Stimulated activated CD4-positive, alpha-beta T cell treated with anti-CD3 and anti-CD28 coated beads, Interleukin-15, amount 100 ng/mL, for 24 hours (primary cell): ENCODE measurements at regions not wholly inside any gene's neighbourhood (a gene's known extent, or its start where the extent isn't known, plus 50 kb on each side); places are given as distances from the start of the nearest gene placed in this dataset.
"Not testable (repeated sequence)": the region's sequence is repeated elsewhere in the genome, so short reads cannot be mapped to it uniquely, and the experiment has no call there.

Source experiments
- DNase-seq: peaks from one replicate; pipeline ENCODE4 v3.0.0-alpha.2; 2020

DNA sequence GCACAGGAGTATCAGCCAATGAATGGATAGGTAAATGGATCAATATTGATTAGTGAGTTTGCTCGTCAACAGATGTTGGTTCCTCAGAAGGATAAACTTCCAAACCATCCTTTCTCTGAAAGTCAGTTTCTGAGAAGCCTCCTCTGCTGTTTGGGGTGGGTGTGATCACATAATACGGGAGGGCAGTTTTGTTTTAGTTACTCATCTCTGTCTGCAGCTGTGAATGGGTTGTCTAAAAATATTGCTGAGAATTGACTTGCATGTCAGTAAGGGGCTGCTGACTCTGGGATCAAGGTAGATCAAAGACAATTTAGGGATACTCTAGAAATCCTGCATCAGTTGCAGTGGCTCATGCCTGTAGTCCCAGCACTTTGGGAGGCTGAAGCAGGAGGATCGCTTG lies 390.8 kb upstream of the AMELY start:
- no peak for DNase-seq

DNA sequence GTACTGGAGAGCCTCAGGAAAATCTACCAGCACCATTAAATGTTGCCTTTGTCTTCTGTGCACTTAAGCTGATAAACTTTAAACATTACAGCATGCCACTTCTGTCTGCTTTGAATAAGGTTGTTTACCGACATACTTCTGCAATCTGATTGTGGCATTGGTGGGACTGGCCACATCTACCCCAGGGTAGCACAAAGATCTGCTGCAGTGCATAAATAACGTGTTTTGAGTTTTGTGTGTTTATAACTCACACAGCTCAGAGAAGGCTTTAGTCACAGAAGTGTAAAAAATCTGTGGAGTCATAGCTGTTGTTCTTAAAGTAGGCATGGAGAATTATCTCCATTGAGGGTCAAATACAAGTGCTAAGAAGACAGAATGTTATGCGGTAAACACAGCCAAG lies 388.4 kb upstream of the AMELY start:
- DNase-seq, result no peak

DNA sequence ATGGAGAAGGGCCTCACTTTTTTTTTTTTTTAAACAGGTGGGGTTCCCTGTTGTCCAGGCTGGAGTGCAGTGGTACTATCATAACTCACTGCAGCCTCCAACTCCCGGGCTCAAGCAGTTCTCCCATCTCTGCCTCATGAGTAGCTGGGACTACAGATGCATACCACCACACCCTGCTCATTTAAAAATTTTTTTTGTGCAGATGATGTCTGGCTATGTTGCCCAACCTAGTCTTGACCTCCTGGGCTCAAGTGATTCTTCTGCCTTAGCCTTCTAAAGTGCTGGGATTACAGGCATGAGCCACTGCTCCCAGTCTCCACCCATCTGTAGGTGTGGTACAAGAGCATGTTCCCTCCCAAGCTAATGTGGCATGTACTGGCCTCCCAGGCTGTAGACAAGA lies 380.6 kb upstream of the AMELY start:
- no peak for DNase-seq

DNA sequence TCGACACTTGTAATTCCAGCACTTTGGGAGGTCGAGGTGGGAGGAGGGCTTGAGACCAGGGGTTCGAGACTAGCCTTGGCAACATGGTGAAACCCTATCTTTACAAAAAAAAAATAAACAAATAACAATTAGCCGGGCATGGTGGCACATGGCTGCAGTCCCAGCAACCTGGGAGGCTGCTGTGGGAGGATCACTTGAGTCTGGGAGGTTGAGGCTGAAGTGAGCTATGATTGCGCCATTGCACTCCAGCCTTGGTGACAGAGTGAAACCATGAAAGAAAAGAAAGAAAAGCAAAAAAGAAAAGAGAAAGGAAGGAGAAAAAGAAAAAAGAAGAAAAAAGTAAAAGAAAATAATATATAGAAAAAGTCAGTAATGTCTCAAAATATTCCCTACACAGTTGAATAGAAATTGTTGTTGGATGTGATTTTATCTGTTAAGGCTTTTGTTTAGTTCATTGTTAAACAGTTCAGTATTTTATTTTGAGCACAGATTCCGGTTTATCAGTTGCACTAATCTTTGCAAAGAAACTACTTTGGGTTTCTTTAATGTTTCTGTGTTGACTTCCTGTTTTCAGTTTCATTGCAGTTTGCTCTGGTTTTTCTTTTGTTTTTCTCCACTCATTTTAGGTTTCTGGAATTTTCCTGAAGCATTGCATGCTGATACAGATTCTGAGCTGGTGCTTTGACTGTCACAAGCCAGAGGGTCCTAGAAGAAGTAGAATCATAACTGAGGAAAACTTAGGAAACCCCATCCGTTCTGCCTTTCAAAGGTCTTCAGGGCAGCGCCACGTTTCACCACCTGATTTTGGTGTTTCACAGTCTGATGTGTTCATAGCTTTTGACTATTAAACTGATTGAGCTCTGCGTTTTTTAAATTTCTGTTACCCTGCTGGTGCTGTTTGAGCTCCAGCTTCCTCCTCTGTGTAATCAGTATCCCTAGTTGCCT lies 378.6 kb upstream of the AMELY start:
- DNase-seq, result no peak

GRCh38 chrY:7288611-7289010 lies 377.1 kb upstream of the AMELY start:
- DNase-seq, result no peak

- DNase-seq, result not testable (repeated sequence)
Measured at GRCh38 chrY:7287963-7288362, 376.4 kb upstream of the AMELY start.

DNA sequence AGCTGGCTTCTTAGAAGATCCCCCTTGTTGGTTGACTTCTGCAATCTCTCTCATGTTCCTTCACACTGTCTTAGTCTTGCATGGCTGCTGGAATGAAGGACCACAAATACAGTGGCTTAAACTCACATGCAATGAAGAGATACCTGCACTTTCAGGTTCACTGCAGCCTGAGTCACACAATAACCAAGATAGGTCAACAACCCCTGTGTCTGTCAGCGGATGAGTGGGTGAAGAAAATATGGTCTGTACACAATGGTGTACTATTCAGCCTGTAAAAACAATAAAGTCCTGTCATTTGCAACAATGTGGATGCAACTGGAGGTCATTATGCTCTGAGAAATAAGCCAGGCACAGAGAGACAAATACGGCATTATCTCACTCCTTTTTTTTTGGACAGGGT lies 373.8 kb upstream of the AMELY start:
- DNase-seq, result no peak

- no peak for DNase-seq
Measured at GRCh38 chrY:7283001-7283400, 371.4 kb upstream of the AMELY start.

GRCh38 chrY:7280151-7280740 lies 368.7 kb upstream of the AMELY start:
- DNase-seq, result not testable (repeated sequence)

GRCh38 chrY:7275751-7276150 lies 364.2 kb upstream of the AMELY start:
- DNase-seq, result peak; percentile 33

GRCh38 chrY:7275014-7275413 lies 363.5 kb upstream of the AMELY start:
- DNase-seq, result no peak

GRCh38 chrY:7274369-7274913 lies 362.9 kb upstream of the AMELY start:
- DNase-seq, result peak; percentile 30

GRCh38 chrY:7273587-7274203 lies 362.1 kb upstream of the AMELY start:
- DNase-seq, result peak; percentile 89

- DNase-seq, result peak; percentile 73
Measured at GRCh38 chrY:7272556-7273195, 361.1 kb upstream of the AMELY start.

GRCh38 chrY:7263773-7264172 lies 352.2 kb upstream of the AMELY start:
- no peak for DNase-seq

DNA sequence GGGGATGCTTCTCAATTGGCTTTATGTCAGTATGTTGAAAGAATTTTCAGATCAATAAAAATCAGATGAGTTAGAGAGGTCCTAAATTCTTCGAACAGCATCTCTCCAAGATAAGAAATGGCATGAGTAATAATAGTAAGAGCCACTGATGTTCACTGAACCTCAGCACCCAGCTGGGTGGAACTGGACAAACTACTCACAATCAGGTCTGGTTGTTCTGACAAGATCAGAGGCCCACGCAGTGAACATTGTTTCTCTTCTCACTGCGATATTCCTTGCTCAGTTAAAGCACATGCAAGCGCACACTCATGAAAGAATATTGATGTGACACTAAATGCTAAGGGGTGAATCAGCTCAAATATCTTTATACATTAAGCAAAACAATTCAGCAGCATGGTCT lies 351.0 kb upstream of the AMELY start:
- no peak for DNase-seq

DNA sequence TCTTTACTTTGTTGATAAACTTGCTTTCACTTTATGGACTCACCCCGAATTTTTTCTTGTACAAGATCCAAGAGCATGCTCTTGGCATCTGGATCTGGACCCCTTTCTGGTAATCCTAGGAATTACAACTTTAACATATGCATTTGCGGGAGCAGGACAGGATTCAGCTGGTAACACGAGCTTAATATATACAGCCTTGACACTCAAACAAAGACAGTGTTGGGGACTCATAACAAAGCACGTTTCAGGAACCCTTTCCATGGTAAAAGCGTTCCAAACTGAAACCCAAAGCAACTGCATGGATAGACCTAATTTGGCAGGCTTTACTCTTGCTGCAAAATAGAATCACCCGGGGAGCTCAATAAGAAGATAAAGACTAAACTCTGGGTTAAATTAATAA lies 349.7 kb upstream of the AMELY start:
- no peak for DNase-seq

DNA sequence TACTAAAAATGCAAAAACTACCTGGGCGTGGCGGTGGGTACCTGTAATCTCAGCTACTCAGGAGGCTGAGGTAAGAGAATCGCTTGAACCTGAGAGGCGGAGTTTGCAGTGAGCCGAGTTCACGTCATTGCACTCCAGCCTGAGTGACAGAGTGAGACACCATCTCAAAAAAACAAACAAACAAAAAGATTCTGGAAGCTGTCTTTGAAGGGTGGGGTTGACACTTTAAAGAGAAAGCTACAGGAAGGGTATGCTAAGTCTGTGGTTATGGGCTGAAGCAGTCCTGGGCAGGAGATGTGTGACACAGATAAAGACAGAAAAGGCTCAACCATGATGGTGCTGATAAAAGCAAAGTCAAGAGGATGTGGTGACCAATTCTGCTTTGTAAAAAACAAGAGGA lies 328.5 kb upstream of the AMELY start:
- DNase-seq, result peak; percentile 3

- no peak for DNase-seq
Measured at GRCh38 chrY:7211971-7212370, 300.4 kb upstream of the AMELY start.

- no peak for DNase-seq
Measured at GRCh38 chrY:7204456-7204855, 292.9 kb upstream of the AMELY start.

DNA sequence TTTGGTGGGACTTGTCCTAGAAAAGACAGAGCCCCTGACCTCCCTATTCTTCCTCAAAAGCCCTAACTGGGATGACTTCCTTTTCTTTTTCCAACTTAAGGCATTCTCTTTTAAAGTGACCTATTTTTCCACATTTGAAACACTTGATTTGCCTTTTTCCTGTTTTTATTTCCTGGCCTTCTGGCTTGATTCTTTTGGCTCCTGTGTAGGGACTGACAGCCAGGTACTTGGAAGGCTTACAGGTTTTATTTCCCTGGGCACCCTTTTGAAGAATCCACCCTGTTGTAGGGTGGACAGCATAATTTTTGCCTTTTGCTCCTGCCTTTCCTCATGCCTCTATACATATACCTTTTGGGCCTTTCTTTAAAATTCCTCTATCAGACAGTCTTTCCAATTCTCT lies 271.0 kb upstream of the AMELY start:
- DNase-seq, result no peak

DNA sequence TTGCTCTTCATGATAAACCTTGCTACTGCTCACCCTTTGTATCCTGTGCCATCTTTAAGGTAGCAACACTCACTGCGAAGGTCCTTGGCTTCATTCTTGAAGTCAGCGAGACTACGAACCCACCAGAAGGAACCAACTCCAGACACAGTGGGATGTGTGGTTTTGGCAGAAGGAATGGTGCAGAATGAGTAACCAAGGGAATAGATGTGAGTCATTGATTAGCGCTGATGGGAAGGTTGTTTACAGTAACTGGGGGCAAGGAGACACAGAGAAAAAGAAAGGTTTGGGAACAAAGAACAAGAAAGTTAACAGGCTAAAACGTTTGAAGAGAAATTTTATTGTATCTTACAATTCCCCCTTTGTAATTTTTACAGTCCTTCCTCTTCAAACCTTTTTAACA lies 266.1 kb upstream of the AMELY start:
- no peak for DNase-seq

DNA sequence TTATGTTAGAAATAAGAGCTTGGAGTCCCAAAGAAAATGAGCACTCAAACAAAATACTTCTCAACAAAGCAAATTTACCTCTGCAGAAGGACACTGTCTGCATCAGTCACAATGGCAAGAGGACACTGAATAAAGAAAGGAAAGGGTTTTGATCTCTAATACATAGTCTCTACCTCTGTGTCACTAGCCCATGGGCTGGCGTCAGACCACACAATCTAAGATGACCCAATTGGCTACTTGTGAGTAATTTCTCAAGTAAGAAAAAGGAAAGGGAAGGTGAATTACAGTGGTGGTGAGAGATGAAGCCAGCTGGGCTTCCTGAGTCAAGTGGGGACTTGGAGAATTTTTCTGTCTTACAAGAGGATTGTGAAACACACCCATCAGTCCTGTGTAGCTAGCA lies 257.9 kb upstream of the AMELY start:
- no peak for DNase-seq
